Large intestine (tissue), 3 donors: ENCODE measurements at regions not wholly inside any gene's neighbourhood (a gene's known extent, or its start where the extent isn't known, plus 50 kb on each side); places are given as distances from the start of the nearest gene placed in this dataset.

Source experiments
- DNase-seq, 2 donors: peaks; one replicate each; pipeline versions ENCODE4 v3.0.0 to v3.0.0-alpha.2; 2013
- H3K27ac ChIP-seq: one replicate; pipeline ENCODE4 v1.5.1; 2013; ENCODE audit warnings: low read length
- H3K27me3 ChIP-seq: 2 replicates; pipeline ENCODE4 v1.6.1; 2013; ENCODE audit warnings: low read length; ENCODE audit not compliant: control insufficient read depth, insufficient read depth
- H3K36me3 ChIP-seq: 2 replicates; pipeline ENCODE4 v1.6.1; 2013; ENCODE audit warnings: low read length; ENCODE audit not compliant: control insufficient read depth, insufficient read depth
- H3K4me1 ChIP-seq: one replicate; pipeline ENCODE4 v1.6.1; 2013; ENCODE audit warnings: low read length; ENCODE audit not compliant: control insufficient read depth, insufficient read depth
- H3K4me3 ChIP-seq: one replicate; pipeline ENCODE4 v1.5.1; 2013; ENCODE audit warnings: low read length
- H3K9me3 ChIP-seq: one replicate; pipeline ENCODE4 v1.6.1; 2013; ENCODE audit warnings: mild to moderate bottlenecking, low read depth, low read length, moderate library complexity; ENCODE audit not compliant: control insufficient read depth
- WGBS: methylation state at CpG from one replicate; pipeline ENCODE4 v1.1.5; 2013; ENCODE audit warnings: low lambda C conversion rate; ENCODE audit not compliant: insufficient coverage; 5-methylcytosine and 5-hydroxymethylcytosine counted together

DNA sequence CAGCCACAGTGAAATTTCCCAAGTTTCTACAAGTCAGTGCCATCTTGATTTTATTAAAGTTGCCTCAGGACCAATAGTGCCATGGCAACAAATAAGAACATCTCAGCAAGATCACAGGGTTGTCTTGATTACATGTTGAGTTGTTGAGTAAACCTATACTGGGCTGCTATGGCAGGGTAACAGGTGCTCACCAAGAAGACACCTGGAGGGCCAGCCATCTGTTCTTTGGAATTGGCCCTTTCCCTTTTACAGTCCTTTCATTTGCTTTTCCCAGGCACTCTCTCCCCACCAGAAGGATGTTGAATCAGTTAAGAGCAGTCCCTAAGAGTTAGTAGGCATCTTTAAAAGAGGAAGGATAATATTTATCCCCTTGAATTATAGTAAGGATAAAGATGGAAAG, 582.0 kb downstream of the TNS3 start:
- H3K4me1 ChIP-seq = no peaks in the 10 kb centered on the region
- no peaks in the 10 kb centered on the region for H3K27me3 ChIP-seq
- no peaks in the 10 kb centered on the region for H3K36me3 ChIP-seq
- no peak for DNase-seq
- no peak overlapping the region for H3K4me3 ChIP-seq
- no peak overlapping the region for H3K27ac ChIP-seq
- no peaks in the 10 kb centered on the region for H3K9me3 ChIP-seq

DNA sequence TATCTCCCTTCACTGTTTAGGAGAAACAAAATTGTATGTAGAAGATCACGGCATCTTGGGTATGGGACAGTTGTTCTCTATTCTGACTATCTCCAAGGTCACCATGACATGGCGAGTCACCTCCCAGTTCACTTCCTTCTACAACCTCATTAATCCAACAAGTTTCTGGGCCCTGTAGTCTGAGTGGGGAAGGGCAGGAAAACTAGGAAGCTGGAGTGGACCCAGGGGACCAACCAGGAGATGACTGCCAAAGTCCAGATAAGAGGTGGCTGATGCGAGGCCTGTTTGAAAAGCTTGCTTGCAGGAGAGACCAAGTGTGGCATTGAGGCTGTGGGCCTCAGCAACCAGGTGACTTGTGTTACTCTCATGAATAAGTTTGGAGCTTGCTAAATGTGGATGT, 584.9 kb downstream of the TNS3 start:
- DNase-seq = no peak
- Histone ChIP-seq H3K27me3 (no peaks in the 10 kb centered on the region), H3K9me3 (no peaks in the 10 kb centered on the region), H3K36me3 (no peaks in the 10 kb centered on the region), H3K4me1 (no peaks in the 10 kb centered on the region), H3K4me3 (no peak overlapping the region), H3K27ac (no peak overlapping the region)
- WGBS = no CpG with 5 or more reads among the region's 3 CpGs

DNA sequence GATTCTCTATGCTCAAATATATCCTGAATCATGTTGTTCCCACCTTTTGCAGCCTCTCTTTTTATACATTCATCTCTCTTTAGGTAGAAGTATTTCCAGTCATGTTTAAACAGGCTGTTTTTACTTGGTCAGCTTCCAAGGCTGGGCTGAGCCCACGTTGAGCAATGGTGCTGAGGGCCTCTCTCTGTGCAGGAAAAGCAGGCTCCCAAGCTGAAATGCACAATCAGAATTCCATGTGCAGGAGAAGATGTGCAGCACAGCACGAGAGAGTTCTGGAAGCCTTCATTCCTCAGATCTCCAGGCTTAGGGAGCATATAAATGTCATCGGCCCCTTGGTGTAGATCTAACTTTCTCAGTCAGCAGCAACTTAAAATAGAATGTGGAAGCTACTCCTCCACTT, 588.5 kb downstream of the TNS3 start:
- H3K27me3 ChIP-seq = no peaks in the 10 kb centered on the region
- H3K9me3 ChIP-seq = no peaks in the 10 kb centered on the region
- no peak overlapping the region for H3K27ac ChIP-seq
- WGBS = no CpG with 5 or more reads among the region's 3 CpGs
- no peaks in the 10 kb centered on the region for H3K36me3 ChIP-seq
- H3K4me1 ChIP-seq = no peaks in the 10 kb centered on the region
- no peak overlapping the region for H3K4me3 ChIP-seq
- DNase-seq = no peak

DNA sequence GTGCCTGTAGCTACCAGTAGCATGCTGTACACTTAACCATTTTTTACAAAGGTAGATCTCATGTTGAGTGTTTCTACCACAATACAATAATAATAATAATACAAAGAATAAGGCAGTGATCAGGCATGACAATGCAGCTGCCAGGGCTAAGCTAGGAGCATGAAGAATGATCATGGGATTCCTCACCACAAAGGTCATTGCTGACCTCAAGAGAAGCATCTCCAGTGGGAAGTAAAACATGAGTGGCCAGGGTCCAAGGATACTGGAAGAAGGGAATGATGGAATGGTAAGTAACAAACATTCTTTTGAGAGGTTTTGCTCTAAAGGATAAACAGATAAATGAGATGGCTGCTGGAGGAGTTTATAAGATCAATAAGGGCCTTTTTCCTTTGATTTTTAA, 591.1 kb downstream of the TNS3 start:
- Histone ChIP-seq H3K27ac (no peak overlapping the region), H3K9me3 (no peaks in the 10 kb centered on the region), H3K27me3 (no peaks in the 10 kb centered on the region), H3K4me1 (no peaks in the 10 kb centered on the region), H3K36me3 (no peaks in the 10 kb centered on the region), H3K4me3 (no peak overlapping the region)
- no peak for DNase-seq

DNA sequence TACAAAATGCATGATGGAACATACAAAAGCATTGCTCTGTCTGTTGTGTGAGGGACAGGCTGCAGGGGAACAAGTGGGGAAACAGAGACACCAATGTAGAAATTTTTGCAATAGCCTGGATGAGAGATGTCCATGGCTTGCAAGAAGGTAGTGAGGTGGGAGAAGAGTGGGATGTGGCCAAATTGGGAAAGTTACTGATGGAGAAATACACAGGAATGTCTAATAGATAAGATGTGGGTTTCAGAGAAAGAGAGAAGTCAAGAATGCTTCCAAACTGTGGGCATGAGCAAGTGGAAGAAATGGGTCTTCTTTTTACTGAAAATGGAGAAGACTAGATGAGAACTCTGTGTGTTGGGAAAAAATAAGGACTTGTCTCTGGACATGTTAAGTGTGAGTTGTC, 592.7 kb downstream of the TNS3 start:
- no peaks in the 10 kb centered on the region for H3K27me3 ChIP-seq
- no peaks in the 10 kb centered on the region for H3K4me1 ChIP-seq
- no peak overlapping the region for H3K4me3 ChIP-seq
- no peak overlapping the region for H3K27ac ChIP-seq
- H3K9me3 ChIP-seq = no peaks in the 10 kb centered on the region
- no peak for DNase-seq
- H3K36me3 ChIP-seq = no peaks in the 10 kb centered on the region

DNA sequence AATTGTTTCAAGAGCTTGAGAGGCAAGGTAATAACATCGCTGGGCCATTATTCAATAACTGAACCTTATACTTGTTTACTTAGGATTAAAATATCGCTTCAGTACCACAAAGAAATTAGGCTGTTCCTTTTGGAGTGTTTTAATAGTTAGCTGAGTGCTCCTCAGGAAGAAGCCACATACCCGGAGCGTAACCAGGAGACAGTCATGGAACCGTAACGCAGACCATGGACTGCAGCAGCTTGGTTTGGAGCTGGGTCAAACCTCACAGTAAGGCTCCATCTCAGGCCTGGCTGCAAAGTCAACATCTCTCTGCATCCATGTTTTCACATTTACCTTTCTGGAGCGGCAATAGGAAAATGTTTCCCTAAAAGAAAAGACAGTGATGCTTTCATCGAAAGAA, 599.0 kb downstream of the TNS3 start:
- Histone ChIP-seq H3K9me3 (no peaks in the 10 kb centered on the region), H3K4me3 (no peak overlapping the region), H3K36me3 (no peaks in the 10 kb centered on the region), H3K4me1 (no peaks in the 10 kb centered on the region), H3K27me3 (no peaks in the 10 kb centered on the region), H3K27ac (no peak overlapping the region)
- WGBS = 82% methylated on average over 4 of the region's 8 CpGs
- no peak for DNase-seq

DNA sequence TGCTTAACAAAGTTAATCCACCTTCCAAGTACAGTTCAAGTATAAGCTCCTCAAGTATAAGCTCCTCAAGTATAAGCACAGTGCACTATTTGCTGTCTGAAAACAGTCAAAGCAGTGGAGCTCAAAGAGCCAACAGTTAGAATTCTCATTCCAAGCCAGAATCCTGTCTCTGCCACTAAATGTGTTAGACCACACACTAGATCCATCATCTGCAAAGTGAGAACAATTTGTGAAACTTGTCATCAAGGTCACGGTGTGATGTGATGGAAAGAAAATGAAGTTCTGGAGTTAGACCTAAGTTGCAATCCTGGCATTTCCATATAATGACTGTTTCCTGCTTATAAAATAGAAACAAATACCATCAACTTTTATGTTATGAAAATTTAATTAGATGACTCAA, 602.5 kb downstream of the TNS3 start:
- H3K9me3 ChIP-seq = no peaks in the 10 kb centered on the region
- H3K4me3 ChIP-seq = no peak overlapping the region
- no CpG with 5 or more reads among the region's 1 CpG for WGBS
- no peaks in the 10 kb centered on the region for H3K36me3 ChIP-seq
- H3K27me3 ChIP-seq = no peaks in the 10 kb centered on the region
- no peak for DNase-seq
- H3K4me1 ChIP-seq = no peaks in the 10 kb centered on the region
- H3K27ac ChIP-seq = no peak overlapping the region

DNA sequence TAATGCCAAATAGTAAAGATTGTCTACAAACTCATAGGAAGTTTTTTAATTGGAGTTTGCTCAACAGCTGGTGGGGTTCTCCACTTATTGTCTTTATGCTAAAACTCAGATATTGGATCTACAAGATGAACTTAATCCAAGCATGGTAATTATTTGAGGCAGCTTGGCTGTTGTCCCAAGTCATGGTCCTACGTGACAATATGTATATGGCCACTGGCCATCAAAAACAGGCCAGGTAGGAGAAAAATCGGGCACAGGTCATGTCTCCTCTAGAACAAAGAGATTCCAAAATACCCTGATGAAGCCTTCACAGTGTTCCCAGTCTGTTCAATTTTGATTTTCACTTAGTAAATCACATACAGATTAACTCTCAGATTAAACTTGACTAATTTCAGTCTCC, 606.4 kb downstream of the TNS3 start:
- DNase-seq = no peak
- Histone ChIP-seq H3K27me3 (no peaks in the 10 kb centered on the region), H3K4me3 (no peak overlapping the region), H3K9me3 (no peaks in the 10 kb centered on the region), H3K27ac (no peak overlapping the region), H3K36me3 (no peaks in the 10 kb centered on the region), H3K4me1 (no peaks in the 10 kb centered on the region)
- 80% methylated on average over 1 of the region's 2 CpGs for WGBS

DNA sequence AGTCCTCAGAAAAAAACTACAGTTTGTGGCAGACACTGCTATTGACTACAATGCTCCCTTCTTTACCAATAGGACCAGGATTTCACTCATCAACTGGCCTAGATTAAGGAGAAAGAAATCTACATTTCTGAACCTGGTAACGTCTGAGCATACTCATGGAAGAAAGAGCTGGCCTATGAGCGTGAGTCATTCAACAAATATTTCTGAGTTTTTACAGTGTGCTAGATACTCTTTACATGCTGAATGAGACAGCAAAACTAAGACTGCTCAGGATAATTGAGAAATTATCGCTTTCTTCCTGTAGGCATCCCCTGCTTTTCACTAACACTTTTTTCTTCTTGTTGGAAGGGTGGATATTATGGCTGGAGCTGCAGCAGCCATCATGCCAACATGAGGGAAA, 609.7 kb downstream of the TNS3 start:
- Histone ChIP-seq H3K27ac (no peak overlapping the region), H3K4me1 (no peaks in the 10 kb centered on the region), H3K36me3 (no peaks in the 10 kb centered on the region), H3K4me3 (no peak overlapping the region), H3K9me3 (no peaks in the 10 kb centered on the region), H3K27me3 (no peaks in the 10 kb centered on the region)
- WGBS = 80% methylated on average over 1 of the region's 3 CpGs
- DNase-seq = no peak

DNA sequence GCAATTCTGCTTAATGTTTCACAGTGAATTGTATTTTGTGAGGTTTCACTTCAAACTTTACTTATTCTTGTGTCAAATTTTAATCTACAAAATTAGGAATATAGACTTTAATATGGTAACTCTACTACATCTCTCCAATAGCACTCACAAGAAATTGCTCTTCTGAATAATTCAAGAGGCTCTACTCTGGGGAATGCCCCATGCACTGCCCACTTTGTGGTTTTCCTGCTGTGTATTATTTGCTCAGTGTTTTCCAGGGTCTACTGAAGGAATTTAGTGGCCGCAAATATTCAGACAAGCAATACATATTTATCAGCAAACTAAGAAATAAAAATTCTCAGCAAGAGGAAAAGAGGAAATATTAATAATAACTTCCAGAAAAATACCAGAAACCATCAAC, 611.4 kb downstream of the TNS3 start:
- WGBS = no CpG with 5 or more reads among the region's 1 CpG
- H3K27me3 ChIP-seq = no peaks in the 10 kb centered on the region
- no peaks in the 10 kb centered on the region for H3K9me3 ChIP-seq
- DNase-seq = no peak
- no peak overlapping the region for H3K27ac ChIP-seq
- H3K4me1 ChIP-seq = no peaks in the 10 kb centered on the region
- H3K4me3 ChIP-seq = no peak overlapping the region
- H3K36me3 ChIP-seq = no peaks in the 10 kb centered on the region

DNA sequence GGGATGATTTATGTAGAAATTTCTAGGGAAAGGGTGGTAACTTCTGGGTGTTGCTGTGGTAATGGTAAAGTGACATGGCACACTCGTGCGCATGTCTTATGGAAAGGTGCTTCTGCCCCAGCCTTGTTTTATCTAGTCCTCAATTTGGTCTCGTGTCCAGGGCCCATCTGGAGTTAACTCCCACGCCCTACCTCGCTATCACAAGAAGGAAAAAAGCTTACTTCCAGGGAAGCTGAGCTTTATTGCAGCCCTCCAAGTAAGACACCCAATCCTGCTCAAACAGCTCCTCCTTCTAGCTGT, 611.8 kb downstream of the TNS3 start:
- Histone ChIP-seq H3K27me3 (no peaks in the 10 kb centered on the region), H3K4me3 (no peak overlapping the region), H3K36me3 (no peaks in the 10 kb centered on the region), H3K27ac (no peak overlapping the region), H3K9me3 (no peaks in the 10 kb centered on the region), H3K4me1 (no peaks in the 10 kb centered on the region)
- DNase-seq = no peak
- 94% methylated on average over 2 of the region's 5 CpGs for WGBS
